GM12878 (cell line): ENCODE measurements at regions not wholly inside any gene's neighbourhood (a gene's known extent, or its start where the extent isn't known, plus 50 kb on each side); places are given as distances from the start of the nearest gene placed in this dataset.

Experiments
- DPF2 ChIP-seq: fragments of 450-650 bp; IDR thresholded peaks from 2 replicates; pipeline ENCODE4 v1.6.1; 2017; ENCODE audit warnings: mild to moderate bottlenecking
- HCFC1 ChIP-seq: fragments of 150-350 bp; IDR thresholded peaks from 2 replicates; pipeline ENCODE4 v1.6.1; 2014; ENCODE audit warnings: low read length
- POLR2A ChIP-seq: IDR thresholded peaks from 2 replicates; pipeline ENCODE4 v1.6.1; 2011; ENCODE audit warnings: low read depth, mild to moderate bottlenecking, low read length
- RAD21 ChIP-seq: IDR thresholded peaks from 2 replicates; pipeline ENCODE4 v1.6.1; 2011; ENCODE audit warnings: mild to moderate bottlenecking, low read depth, low read length, moderate library complexity; ENCODE audit not compliant: insufficient read depth
- SREBF2 ChIP-seq: IDR thresholded peaks from 2 replicates; pipeline ENCODE4 v1.6.1; 2012; ENCODE audit warnings: mild to moderate bottlenecking, low read length
- TCF7 ChIP-seq: IDR thresholded peaks from 2 replicates; pipeline ENCODE4 v1.6.1; 2014; ENCODE audit warnings: antibody characterized with exemption, borderline replicate concordance
- YY1 ChIP-seq: IDR thresholded peaks from 2 replicates; pipeline ENCODE4 v1.6.1; 2011; ENCODE audit warnings: low read depth, mild to moderate bottlenecking, low read length
- ZNF274 ChIP-seq: IDR thresholded peaks from one replicate; pipeline ENCODE4 v1.8.0; 2011; ENCODE audit not compliant: insufficient read length, insufficient read depth
- TF ChIP-seq, protein P1 (sequence below), 3 experiments: IDR thresholded peaks in 2 of 3; conservative IDR thresholded peaks in 1 of 3; 2 replicates each; pipeline ENCODE4 v1.5.1; 2011; ENCODE audit warnings: low read depth in 3 of 3, low read length in 3 of 3, mild to moderate bottlenecking in 3 of 3, control low read depth in 2 of 3, moderate library complexity in 2 of 3, inconsistent platforms in 1 of 3, mixed read lengths in 1 of 3; ENCODE audit not compliant: control insufficient read depth in 2 of 3, insufficient read depth in 1 of 3; ENCODE audit errors: extremely low read depth in 1 of 3

GRCh38 chr13:22468045-22468444 is 712.7 kb upstream of the SGCG start:
- TF ChIP-seq, protein P1, sequence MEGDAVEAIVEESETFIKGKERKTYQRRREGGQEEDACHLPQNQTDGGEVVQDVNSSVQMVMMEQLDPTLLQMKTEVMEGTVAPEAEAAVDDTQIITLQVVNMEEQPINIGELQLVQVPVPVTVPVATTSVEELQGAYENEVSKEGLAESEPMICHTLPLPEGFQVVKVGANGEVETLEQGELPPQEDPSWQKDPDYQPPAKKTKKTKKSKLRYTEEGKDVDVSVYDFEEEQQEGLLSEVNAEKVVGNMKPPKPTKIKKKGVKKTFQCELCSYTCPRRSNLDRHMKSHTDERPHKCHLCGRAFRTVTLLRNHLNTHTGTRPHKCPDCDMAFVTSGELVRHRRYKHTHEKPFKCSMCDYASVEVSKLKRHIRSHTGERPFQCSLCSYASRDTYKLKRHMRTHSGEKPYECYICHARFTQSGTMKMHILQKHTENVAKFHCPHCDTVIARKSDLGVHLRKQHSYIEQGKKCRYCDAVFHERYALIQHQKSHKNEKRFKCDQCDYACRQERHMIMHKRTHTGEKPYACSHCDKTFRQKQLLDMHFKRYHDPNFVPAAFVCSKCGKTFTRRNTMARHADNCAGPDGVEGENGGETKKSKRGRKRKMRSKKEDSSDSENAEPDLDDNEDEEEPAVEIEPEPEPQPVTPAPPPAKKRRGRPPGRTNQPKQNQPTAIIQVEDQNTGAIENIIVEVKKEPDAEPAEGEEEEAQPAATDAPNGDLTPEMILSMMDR (IDR thresholded peaks at IDR 0.05 in 2 of 3, conservative IDR thresholded peaks at IDR 0.05 in 1 of 3; ENCODE audit: control insufficient read depth in 2 of 3, extremely low read depth in 1 of 3, insufficient read depth in 1 of 3, low read depth in 3 of 3, low read length in 3 of 3): no peak
- TF ChIP-seq YY1 (no peak), POLR2A (no peak), ZNF274 (no peak), DPF2 (no peak), TCF7 (no peak), HCFC1 (no peak), RAD21 (no peak), SREBF2 (no peak)
